ENCODE measurements at regions not wholly inside any gene's neighbourhood (a gene's known extent, or its start where the extent isn't known, plus 50 kb on each side); places are given as distances from the start of the nearest gene placed in this dataset.

GRCh38 chr3:72665103-72665502 is 183.1 kb downstream of the SHQ1 start:
- no peak for TF ChIP-seq CTCF (IDR thresholded peaks at IDR 0.05)
- TF ChIP-seq ZFX (IDR thresholded peaks at IDR 0.05; ENCODE audit: borderline replicate concordance), result no peak
